Jurkat, Clone E6-1 (cell line): ENCODE measurements at regions not wholly inside any gene's neighbourhood (a gene's known extent, or its start where the extent isn't known, plus 50 kb on each side); places are given as distances from the start of the nearest gene placed in this dataset.

ENCODE experiments used
- DNase-seq: peaks from one replicate; pipeline ENCODE4 v3.0.0-alpha.2; 2011; ENCODE audit warnings: low read depth, low spot score
- H3K4me3 ChIP-seq: 2 replicates; pipeline ENCODE4 v1.5.1; 2011; ENCODE audit warnings: mild to moderate bottlenecking, low read length, control low read depth, moderate library complexity

DNA sequence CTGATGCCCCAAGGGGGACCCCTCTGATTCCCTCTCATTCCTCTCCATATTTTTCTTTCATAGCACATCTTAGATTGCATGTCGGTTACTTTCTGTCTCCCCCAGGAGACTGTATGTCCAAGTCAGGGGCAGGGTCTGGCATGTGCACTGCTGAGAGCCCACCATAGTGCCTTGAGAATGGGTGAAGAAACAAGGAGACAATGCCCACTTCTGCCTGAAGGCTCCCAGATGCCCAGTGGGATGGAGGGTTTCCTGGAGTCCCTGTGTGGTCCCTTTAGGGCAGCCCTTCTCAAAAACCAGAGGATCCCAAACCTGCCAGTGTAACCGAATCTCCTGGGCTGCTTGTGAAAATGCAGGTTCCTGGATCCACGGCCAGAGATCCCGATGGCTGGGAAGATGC is 126.5 kb upstream of the LARP1 start:
- H3K4me3 ChIP-seq: no peak overlapping the region
- DNase-seq: no peak

DNA sequence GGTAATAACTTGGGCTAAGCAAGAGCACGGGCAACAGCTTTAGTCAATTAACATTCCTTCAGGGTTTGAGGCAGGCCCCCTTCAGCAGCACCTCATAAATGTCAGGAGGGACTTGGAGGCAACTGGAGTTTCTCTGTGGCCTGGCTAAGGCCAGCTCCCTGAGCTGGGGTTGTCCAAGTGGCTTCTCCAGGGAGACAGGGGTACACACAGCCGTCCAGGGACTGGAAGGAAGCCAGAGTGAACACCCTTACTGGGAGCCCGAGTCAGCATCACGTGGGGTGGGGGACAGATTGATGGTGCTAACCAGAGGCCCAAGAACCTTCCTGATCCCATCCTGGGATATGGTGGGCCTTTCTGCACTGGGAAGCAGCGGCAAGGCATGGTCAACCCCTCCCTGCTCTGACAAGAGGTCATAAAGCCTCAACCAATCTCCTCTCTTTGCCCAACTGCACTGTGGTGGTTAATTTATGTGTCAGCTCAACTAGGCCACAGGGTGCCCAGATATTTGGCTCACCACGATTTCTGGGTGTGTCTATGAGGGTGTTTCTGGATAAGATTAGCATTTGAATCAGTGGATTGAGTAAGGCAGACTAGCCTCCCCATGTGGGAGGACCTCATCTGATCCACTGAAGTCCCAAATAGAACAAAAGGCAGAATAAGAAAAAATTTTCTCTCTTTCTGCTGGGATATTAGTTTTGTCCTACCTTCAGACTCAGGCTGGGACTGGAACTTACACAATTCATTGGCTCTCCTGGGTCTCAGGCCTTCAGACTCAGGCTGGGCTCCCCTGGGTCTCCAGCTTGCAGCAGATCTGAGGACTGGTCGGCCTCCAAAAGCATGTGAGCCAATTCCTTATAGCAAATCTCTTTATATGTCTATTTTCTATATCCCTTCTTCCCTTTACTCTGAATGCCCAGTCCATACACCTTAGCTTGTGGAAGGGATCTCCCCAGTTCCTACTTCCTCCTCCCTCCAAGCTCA is 127.2 kb upstream of the LARP1 start:
- no peak overlapping the region for H3K4me3 ChIP-seq
- no peak for DNase-seq

DNA sequence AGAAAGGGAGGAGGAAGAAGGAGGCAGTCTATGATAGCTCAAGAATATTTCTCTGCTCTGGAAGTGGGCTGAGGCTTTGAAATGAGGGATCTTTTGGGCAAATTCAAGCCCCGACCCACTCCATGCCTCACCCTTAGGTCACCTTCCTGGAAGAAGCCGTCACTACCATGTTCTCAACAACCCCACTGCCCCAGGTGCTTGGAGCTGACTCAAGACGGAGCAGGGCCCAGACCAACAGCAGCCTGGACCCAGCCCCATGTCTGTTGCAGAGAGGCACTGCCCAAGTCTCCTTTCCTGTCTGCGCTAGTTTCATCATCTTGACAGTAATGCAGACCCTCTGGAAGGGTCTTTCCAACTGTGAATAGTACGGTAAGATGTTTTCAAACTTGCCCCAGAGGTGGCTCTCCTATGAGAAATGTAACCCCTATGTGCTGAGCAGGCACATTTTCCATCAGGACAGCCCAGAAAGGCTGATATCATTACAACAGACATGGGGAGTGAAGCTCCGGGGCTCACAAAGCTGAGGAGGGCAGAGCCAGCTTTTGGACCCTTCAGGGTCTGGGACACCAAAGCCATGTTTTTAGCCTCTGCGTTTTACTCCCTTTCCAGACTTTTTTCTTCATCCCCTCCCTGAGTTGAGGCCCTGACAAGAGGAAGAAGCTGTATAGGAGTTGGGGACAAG is 128.2 kb upstream of the LARP1 start:
- no peak for DNase-seq
- H3K4me3 ChIP-seq: no peak overlapping the region

DNA sequence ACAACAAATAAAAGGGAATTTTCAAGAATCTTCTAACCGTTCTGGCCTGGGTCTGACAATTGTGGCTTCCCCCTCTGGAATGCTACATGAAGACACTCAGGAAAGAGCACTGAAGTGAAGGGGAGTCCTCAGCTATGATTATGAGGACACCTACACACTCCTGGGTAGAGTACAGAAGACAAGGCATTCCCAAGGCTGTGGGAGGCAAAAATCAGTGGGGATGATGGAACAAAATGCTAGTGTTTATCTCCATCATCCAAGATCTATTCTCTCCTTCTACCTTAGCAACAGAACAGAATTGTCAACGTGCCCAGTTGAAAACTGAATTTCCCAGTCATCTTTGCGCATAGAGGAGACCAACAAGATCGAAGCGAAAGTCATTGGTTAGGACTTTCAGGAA is 130.1 kb upstream of the LARP1 start:
- H3K4me3 ChIP-seq: no peak overlapping the region
- DNase-seq: no peak

DNA sequence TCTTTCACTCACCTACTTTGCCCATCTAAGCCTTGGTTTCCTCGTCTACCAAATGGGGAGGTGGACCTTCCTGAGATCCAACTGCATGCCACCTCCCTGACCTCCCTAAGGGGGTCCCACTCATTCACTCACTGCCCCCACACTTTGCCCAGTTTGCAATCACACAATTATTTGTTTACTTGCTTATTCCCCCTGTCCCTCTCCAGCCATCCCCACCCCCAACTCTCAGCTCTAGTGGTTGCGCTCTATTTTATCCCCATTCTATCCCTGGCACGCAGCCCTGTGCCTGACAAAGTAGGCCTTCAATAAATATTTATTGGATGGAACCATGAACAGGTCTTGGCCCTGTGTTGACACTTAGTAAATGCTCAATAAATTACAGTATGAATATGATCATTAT is 130.8 kb upstream of the LARP1 start:
- no peak overlapping the region for H3K4me3 ChIP-seq
- no peak for DNase-seq

DNA sequence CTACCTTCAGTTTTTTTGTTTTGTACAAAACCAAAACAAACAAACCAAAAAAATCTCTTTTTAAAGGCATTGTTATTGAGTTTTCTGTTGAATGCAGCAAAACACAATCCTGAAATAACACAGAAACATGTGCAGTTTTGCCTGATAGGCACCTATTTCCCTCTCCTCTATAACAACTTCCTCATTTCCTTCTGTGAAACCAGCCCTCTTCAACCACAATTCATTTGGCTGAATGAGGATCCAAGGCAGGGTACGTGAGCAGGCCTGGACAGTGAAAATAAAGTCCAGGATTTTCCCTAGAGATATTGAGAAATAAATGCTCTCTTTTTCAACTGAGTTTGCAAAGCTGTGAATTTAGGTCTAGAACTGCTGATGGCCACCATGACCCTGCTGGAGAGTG is 134.8 kb upstream of the LARP1 start:
- DNase-seq: no peak

DNA sequence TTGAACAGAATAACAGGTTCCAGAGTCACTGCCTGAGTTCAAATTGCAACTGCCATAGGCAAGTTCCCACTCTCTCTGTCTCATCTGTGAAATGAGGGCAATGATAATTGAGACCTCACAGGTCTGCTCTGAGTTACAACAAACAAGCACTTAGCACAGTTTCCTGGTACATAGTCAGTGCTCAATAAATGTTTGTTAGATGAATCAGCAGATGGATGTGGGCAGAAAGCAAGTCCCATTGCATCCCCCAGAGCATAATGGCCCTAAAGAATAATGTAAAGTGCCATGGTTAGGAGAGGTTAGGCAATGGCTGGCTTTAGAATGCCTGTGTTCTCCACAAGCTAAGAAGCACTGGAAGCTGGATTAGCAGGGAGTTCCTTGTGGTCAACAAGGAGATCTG is 136.5 kb upstream of the LARP1 start:
- H3K4me3 ChIP-seq: no peak overlapping the region
- DNase-seq: no peak

More for the DNA sequence above, 134.8 kb upstream of the LARP1 start:
- no peak overlapping the region for H3K4me3 ChIP-seq

DNA sequence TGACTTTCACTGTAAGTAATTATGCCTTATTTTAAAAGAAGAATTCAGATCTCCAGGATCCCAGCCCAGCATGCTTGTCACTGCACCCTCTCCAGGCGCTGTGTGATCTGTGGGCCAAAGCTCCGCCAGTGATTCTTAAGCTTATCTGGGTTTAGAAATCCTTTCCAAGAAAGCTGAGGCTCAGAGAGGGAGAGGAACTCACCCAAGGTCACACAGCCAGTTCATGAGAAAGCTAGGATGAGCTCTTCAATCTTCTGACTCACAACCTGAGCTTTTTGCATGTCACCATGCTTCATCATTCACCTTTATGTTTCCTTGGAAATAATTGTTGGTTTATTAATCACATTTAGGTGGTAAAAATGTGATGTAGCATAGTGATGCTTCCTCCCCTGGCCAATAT is 136.6 kb upstream of the HAND1 start:
- no peak overlapping the region for H3K4me3 ChIP-seq
- DNase-seq: no peak

DNA sequence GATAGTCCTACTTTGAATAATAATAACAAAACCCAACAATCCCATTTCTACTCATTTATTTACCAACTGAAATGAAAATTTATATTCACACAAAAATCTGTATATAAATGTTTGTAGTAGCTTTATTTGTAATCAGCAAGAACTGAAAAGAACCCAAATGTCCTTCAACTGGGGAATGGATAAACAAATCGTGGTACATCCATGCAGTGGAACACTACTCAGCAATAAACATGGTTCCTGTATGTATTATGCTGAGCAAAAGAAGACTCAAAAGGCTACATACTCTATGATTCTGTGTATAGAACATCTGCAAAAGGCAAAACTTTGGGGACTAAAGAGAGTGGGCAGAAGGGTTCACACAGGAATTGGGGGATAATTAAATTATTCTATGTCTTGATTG is 136.1 kb upstream of the HAND1 start:
- no peak overlapping the region for H3K4me3 ChIP-seq
- no peak for DNase-seq

DNA sequence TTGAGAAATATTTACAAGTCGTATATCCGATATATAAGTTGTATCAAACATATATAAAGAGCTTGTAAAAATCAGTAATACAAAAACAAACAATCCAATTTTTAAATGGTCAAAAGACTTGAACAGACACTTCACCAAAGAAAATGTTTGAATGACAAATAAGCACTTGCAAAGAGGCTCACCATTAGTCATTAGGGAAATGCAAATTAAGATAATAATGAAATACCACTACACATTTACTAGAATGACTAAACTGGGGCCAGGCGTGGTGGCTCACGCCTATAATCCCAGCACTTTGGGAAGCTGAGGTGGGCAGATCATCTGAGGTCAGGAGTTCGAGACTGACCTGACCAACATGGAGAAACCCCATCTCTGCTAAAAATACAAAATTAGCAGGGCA is 134.6 kb upstream of the HAND1 start:
- DNase-seq: no peak
- no peak overlapping the region for H3K4me3 ChIP-seq

DNA sequence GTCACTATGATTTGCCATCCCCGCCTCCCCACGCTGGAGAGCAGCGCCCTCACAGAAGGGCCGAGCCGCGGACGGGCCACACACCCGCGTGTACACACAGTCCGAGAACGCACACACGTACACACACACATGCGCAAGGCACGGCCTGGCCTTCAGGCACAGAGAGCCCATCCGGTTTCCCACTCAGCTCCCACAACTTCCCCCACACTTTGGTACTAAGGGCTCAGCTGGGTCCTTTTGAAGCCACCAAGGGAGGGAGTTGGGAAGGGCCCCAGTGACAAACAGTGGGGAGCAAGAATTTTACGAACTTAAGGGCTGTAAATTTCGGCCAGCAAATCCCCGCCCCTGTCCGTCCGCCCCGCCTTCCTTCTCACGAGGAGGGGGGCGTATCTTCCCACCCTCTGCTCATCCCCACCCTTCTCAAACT is 133.3 kb upstream of the HAND1 start:
- DNase-seq: no peak
- H3K4me3 ChIP-seq: no peak overlapping the region

DNA sequence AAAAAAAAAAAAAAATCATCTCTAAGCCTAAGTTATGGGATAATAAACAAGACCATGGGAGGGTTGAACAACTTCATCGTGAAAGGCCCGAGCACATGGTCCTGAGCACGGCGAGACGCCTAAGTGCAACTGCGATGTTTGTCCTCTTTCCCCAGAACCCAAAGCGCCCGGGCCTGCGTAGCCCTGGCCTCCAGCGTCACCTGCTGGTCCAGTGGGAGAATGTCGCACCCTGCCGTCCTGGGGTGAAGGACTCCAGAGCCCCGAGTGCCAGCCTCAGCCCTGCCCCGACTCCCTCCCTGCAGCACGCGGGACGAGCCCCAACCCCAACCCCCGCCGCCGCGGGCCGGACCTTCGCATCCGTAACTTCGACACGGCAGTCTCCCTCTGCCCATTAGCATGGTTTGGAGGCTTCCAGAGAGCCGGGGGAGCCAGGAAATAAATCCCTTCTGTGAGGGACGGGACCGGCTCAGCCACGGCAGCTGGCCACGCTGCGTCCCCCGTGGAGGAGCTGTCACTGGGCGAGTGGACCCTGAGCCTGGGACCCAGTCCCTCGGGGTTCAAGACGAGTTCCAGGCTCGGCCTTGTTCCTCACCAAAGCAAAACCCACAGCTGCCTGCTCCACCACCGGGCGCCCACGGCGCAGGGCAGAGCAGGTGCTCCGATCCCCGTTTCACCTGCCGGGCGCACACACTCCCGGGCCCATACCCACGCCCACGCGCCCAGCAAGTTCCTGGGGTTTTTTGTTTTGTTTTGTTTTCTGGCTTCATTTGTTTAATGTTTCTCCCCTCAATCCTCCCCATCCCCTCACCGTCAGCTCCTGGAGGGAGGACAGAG is 132.5 kb upstream of the HAND1 start:
- peak; percentile 35 for DNase-seq
- no peak overlapping the region for H3K4me3 ChIP-seq

DNA sequence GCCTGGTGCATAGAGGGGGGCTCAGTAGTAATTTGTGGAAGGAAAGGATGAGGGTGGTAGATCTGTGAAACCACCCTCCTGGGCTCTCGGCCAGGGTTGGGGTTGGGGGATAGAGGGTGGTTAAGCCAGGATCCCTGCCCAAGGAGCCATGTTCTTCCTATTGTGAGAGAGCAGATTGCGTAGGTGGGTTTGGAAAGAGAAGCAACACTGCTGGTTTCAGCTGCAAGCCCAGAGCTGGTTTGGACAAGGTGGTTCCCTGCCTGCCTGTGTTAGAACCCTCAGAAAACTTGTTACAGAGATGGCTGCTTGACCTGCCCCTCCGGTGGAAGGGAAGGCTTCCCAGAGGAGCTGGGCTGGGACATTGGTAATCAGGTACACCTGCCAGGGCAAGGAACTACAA is 131.2 kb upstream of the HAND1 start:
- H3K4me3 ChIP-seq: no peak overlapping the region
- no peak for DNase-seq

DNA sequence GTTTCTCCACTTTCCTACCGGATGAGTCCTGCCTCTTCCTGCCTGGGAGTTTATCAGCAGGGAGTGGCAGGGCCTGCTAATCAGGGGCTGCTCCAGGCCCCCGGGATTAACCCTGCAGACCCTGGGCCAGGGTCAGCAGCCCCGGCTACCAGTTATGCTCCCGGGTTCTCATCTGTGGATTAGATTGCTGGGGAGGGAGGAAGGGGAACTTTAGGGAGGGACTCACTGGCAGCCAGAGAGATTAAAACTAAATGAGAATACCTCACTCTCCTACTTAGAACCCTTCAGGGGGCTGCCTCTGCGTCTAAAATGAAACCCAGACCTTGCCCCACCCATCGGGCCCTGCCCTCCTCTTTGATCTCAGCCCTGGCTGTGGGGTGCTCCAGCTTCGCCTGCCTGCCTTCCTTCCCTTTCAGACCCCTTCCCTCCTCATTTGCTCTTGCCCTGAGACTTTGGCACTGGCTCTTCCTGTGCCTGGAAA is 130.5 kb upstream of the HAND1 start:
- H3K4me3 ChIP-seq: no peak overlapping the region
- DNase-seq: no peak

DNA sequence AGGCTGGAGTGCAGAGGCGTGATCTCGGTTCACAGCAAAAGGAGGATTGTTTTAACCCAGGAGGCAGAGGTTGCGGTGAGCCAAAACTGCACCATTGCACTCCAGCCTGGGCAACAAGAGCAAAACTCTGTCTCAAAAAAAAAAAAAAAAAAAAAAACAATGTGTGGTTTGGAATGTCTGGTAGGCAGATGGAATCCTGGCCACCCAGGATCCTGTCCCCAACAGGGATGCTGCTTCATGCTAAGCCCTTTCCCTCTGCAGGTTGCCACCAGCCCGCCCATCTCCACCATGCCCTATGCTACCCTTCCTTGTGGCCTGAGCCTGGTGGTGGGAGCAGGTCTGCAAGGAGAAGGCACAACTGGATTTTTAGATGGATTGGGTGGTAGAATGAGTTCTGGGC is 129.7 kb upstream of the HAND1 start:
- DNase-seq: no peak
- H3K4me3 ChIP-seq: no peak overlapping the region

DNA sequence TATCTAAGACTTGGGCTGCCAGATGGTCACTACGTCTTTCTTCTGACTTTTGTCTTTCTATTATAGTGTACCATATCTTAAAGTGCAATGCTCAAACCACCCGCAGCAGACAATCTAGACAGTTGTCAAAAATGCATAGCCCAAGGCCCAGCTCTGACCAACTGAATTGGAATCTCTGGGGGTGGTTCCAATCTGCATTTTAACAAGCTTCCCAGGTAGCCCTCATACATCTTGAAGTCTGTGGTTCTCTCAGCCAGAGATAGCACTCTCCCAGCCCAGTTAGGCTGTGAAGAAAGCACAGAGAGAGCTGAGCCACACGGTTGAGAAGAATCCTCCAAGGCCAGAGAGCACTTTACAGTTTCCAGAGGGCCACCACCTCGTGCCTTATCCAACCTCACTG is 128.2 kb upstream of the HAND1 start:
- no peak overlapping the region for H3K4me3 ChIP-seq
- DNase-seq: no peak

DNA sequence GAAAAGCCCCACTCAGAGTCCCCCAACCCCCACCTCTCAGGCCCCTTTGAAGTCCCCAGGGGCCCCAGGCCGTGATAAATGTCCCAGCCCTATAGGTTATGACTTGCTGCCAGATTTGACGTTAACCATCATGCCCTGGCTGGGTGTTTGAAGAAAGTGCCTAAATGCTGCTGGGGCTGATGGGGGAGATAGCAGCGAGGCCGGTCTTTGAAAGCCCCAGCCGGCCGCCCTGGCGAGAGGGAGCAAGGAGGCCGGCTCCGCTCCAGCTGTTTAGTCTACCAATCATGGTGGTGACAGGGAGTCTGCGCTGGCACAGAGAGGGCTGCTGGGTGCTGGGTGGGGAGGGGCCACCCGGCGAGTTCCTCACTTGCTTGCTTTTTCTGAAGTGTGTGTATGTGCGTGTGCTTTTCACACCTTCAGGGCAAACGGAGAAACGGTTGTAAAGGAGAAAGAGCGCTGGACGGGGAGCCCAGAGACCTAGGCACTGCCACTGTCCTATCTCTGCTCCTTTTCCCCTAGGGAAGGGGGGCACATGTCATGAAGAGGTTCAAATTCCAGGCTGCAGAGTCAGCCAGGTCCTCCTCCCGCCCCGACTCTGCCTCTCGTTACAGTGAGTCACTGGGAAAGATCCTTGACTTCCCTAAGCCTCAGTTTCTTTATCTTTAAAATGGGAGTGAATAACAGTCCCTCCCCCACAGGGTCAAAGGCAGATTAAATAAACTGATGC is 126.1 kb upstream of the HAND1 start:
- no peak overlapping the region for H3K4me3 ChIP-seq
- DNase-seq: no peak

DNA sequence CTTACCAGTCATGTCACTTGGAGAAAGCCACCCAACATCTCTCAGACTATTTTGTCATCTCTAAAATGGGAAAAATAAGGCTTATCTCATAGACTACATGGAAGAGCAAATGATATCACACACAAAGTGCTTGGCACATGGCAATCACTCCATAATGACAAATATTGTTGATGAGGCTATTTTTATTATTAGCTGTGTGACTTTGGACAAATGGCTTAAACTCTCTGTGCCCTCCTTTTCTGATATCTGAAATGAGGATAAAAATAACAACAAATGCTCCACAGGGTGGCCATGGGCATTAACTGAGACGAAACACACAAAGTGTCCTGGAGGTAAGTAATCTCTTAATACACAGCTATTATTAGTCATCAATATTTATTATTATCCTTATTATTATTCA is 125.5 kb upstream of the HAND1 start:
- no peak for DNase-seq
- H3K4me3 ChIP-seq: no peak overlapping the region

DNA sequence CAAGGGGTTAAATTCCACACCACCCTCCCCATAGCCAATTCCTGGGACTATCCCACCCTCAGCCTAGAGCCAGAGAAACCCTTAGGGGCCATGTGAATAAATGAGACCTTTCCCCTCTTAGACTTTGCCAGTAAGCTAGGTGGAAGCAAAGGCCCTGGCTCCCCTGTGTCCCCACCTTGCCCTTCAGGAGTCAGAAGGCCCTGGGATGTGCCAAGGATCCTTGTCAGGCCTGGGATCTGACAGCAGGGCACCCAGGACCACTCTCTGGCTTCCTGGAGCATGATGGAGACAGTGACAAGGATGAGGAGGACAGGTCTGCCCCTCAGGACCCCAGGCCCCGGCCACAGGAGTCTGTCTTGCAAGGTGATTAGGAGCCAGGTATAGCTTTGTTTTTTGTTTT is 125.0 kb upstream of the HAND1 start:
- DNase-seq: no peak
- H3K4me3 ChIP-seq: no peak overlapping the region
